Esophagus mucosa (tissue), 1 donor: ENCODE measurements at regions not wholly inside any gene's neighbourhood (a gene's known extent, or its start where the extent isn't known, plus 50 kb on each side); places are given as distances from the start of the nearest gene placed in this dataset.
"Not testable (repeated sequence)": the region's sequence is repeated elsewhere in the genome, so short reads cannot be mapped to it uniquely, and the experiment has no call there.

ENCODE experiments used
- ATAC-seq: fragments of 200-7000 bp; cut with Tn5 transposase; one replicate; pipeline ENCODE4 v1.9.1; 2020
- donor health status: DM: yes; HTN: yes; CAD: no.

DNA sequence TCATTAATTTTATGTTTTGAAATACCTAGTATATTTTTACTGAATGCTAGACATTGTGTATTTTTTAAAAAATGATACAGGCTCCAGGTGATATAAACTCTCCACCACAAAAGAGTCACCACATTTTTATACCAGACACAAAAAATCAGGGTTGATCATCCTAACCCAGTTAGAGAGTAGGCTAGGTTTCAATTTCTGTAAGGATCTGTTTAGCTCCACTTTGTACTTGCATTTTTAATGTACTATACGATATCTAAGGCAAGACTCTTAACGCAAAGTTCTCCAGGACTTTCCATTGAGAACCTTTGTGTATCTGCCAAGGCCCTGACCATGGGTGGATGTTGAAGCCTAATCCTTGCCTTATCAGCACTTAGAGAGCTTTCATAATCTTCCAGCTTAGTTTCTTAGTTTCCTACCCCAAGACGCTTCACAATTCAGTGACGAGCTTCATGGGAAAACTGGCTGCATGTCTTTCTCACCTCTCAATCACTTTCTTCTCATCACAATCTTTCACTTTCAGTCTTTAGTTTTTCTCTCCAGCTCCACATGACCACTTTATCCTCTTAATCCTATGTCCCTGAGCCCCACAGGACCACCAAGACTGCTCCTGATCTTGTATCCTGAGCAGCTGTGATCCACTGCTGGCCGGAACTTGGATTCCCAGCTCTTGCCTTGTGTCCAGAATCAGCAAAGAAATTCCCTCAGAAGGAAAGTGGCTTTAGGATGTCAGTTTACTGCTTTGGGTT lies 635.8 kb downstream of the RNF144A start:
- ATAC-seq, result no peak

DNA sequence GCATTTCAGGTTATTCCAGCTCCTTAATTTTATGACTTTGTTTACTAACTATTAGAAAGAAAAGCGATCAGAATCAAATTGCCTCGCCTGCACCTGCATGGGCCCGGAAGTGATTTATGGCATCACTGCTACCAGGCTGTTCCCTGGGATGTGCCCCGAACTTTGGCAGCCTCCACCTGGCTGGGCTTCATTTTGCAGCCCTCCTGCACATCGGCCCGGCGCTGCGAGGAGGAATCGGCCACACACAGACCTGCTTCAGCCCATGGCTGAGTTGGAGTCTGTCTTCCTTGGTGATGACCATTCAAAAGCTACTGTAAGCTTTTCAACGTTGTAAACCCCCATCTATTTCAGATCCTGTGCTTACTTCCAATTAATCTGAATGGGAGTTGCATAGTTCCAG lies 638.0 kb downstream of the RNF144A start:
- ATAC-seq, result no peak

GRCh38 chr2:7557376-7557775 lies 640.2 kb downstream of the RNF144A start:
- ATAC-seq, result no peak

GRCh38 chr2:7559791-7560190 lies 642.6 kb downstream of the RNF144A start:
- ATAC-seq, result no peak

GRCh38 chr2:7566382-7566881 lies 649.2 kb downstream of the RNF144A start:
- ATAC-seq, result no peak

DNA sequence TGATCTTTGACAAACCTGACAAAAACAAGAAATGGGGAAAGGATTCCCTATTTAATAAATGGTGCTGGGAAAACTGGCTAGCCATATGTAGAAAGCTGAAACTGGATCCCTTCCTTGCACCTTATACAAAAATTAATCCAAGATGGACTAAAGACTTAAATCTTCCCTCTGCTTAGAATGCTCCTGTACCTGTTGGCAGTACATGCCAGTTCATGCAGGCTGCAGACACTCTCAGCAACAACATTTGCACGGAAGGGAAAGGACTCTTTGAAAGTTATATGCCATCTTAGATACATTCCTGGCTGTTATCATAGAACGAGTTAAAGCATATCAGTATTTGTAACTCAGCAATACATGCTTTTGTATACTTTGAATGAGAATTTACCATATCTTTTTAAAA lies 649.9 kb downstream of the RNF144A start:
- not testable (repeated sequence) for ATAC-seq

DNA sequence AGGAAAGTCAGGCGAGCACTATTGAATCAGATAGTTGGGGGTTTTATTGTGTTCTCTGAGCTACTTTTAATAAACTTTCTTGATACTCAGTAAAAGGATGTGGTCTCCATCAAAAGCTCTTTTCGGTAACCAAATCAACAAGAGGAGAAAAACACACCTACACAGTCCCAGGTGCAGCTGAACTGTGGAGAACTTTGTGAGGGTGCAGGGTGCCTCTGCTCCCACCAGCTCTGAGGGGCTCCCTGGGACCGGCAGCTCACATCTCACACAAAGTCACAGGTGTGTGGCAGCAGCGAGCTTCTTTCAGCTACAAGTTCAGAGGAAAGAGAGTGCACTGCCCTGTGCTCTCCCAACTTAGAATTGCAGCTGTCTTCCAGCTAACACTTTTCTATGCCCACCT lies 650.4 kb downstream of the RNF144A start:
- no peak for ATAC-seq

- no peak for ATAC-seq
Measured at GRCh38 chr2:7570247-7570646, 653.0 kb downstream of the RNF144A start.

GRCh38 chr2:7571701-7572100 lies 654.5 kb downstream of the RNF144A start:
- ATAC-seq, result no peak

GRCh38 chr2:7572450-7572849 lies 655.2 kb downstream of the RNF144A start:
- ATAC-seq, result no peak

DNA sequence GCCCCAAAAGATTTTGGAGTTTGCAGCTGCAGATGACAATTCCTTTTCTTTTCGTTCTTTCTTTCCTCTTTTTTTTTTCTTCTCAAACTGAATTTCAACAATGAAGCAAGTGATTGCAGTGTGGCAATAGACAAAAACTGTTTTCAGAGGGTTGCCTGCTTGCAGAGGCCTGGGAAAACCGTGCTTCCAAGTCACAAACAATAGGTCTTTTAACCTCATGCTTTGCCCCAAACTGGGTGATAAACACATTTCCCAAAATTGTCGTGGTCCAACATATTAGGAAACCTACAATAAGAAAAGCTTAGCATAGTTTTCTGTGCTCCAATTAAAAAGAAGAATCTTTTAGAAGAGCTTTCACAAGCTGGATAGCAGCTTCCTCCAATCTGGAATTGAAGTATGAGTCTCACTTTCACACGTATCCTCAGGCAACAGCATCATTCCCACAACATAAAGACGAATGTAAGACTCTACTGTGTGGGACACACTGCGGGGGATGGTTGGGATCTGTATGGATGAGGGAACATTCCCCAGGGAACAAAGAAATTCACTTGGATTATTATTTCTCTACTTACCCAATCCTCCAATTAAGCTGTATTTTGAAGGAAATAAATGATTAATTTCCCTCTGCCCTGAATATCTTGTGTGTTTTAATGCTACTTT lies 656.1 kb downstream of the RNF144A start:
- no peak for ATAC-seq

GRCh38 chr2:7574385-7574784 lies 657.2 kb downstream of the RNF144A start:
- ATAC-seq, result no peak

- no peak for ATAC-seq
Measured at GRCh38 chr2:7577769-7578168, 660.6 kb downstream of the RNF144A start.

DNA sequence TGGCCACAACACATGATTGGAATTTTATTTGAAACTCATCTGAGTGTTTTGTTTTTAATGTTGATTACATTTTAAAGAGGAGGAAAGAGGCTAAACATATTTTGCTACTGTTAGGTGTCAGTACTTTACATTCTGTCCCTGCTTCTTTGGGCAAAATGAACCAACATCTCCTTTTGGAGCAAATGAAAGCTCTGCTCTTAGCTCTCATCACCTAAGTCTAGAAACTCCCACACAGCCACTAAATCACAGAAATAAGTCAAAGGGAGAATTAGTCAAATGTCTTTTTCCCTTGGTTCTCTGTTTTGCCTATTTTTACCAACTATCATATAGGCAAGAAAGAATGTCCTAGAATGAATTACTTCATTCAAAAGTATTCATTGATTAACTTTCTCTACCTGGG lies 666.8 kb downstream of the RNF144A start:
- ATAC-seq, result no peak

DNA sequence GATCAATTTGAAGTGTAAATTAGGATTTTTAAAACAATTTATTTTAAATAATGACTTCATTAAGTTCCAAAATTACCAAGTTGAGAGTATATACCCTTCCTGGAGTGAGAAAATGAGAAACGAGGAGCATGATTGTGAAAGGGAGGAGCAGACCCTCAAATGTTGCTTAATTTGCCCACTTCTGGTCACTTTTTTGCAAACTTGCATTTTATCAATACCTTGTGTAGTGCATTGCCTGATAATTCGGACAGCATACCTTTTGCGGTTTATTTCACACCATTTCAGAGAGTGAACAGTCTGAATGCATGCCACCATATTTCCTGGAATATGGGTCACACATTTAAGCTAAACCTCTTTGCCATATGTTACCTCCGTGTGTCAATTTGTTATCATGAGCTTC lies 669.7 kb downstream of the RNF144A start:
- no peak for ATAC-seq

DNA sequence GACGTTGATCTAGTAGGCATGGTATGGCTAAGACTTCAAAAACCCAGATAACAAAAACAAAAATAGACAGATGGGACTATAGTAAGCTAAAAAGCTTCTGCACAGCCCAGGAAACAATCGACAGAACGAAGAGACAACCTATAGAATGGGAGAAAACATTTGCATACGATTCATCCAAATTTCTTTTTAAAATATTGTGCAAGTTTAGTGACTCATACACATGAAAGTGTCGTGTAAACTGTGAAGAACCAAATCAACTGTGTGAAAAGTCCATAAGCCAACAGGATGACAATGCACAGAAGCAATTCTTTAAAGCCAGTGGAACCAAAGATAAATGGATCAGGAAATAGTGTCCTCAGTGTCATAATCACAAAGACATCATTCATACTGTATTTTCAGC lies 671.1 kb downstream of the RNF144A start:
- ATAC-seq, result peak; percentile 56

GRCh38 chr2:7592618-7593140 lies 675.5 kb downstream of the RNF144A start:
- no peak for ATAC-seq

DNA sequence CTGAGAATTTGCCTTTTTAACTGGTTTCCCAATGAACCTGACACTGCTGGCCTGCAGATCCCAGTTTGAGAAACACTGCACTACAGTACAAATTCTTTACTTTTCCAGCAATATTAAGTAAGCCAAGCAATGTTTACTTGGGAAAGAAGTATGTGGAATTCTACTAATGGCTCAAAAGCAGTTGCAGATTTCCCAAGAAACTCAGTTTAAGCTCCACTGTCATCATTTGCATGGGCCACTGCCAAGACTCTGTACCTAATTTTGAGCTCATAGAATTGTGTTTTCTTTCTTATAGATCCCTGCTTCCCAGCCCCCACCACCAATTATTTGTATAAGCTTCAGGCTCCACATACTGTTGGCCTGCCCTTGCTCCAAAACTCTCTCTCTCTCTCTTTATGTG lies 676.1 kb downstream of the RNF144A start:
- ATAC-seq, result no peak

DNA sequence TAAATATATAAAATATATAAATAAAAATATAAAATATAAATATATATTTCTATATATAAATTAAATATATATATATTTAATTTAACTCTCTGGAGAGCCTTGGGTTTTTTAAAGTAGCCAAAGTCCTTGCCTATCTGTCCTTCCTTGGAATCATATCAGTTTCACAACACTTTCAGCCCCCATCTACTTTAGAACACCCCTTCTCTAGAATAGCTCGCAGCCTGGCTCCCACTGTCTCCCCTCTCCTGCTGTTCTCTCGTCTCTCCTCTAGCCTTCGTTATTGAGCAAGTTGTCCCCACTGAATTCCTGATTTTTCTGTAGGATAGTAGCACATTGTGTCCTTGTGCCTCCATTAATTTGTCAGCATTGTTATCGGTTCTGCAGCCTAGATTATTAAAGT lies 677.0 kb downstream of the RNF144A start:
- no peak for ATAC-seq

GRCh38 chr2:7595206-7595605 lies 678.0 kb downstream of the RNF144A start:
- ATAC-seq, result no peak

DNA sequence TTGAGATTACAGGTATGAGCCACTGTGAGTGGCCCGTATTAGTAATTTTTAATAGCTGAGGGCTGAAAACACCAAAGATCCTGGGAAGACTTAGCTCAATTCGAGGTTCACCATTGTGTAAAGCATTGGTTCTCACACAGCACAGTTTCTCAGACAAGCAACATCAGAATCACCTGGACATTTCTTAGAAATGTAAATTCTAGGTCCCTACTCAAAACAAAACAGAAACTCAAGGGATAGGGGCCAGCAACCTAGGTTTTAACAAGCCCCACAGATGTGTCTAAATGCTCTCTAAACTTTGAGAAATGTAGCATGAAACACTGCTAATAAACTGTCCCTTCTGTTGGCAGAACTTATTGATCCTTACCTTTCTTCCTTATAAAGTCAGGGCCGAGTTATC lies 681.2 kb downstream of the RNF144A start:
- no peak for ATAC-seq

GRCh38 chr2:7599462-7600258 lies 682.4 kb downstream of the RNF144A start:
- ATAC-seq, result no peak

- ATAC-seq, result no peak
Measured at GRCh38 chr2:7601990-7602389, 684.8 kb downstream of the RNF144A start.
